ENCODE measurements at regions not wholly inside any gene's neighbourhood (a gene's known extent, or its start where the extent isn't known, plus 50 kb on each side); places are given as distances from the start of the nearest gene placed in this dataset.

- no peak for DNase-seq (ENCODE audit: low spot score)
These were observed 229.0 kb downstream of the KLF5 start for GRCh38 chr13:73287831-73288230.

GRCh38 chr13:73286942-73287620, 228.3 kb downstream of the KLF5 start:
- DNase-seq (ENCODE audit: low spot score), result no peak

- DNase-seq (ENCODE audit: low spot score), result no peak
These were observed 227.4 kb downstream of the KLF5 start for GRCh38 chr13:73286177-73286576.

- DNase-seq (ENCODE audit: low spot score), result no peak
These were observed 225.5 kb downstream of the KLF5 start for GRCh38 chr13:73284081-73284874.

- DNase-seq (ENCODE audit: low spot score), result no peak
These were observed 224.8 kb downstream of the KLF5 start for GRCh38 chr13:73283636-73284035.

- DNase-seq (ENCODE audit: low spot score), result no peak
These were observed 222.9 kb downstream of the KLF5 start for GRCh38 chr13:73281746-73282145.

GRCh38 chr13:73278186-73278585, 219.4 kb downstream of the KLF5 start:
- DNase-seq (ENCODE audit: low spot score), result no peak

GRCh38 chr13:73275163-73275562, 216.4 kb downstream of the KLF5 start:
- DNase-seq (ENCODE audit: low spot score), result no peak

GRCh38 chr13:73274147-73274546, 215.3 kb downstream of the KLF5 start:
- DNase-seq (ENCODE audit: low spot score), result no peak

GRCh38 chr13:73273745-73274144, 214.9 kb downstream of the KLF5 start:
- DNase-seq (ENCODE audit: low spot score), result peak; percentile 64

GRCh38 chr13:73273276-73273675, 214.5 kb downstream of the KLF5 start:
- no peak for DNase-seq (ENCODE audit: low spot score)

- no peak for DNase-seq (ENCODE audit: low spot score)
These were observed 214.0 kb downstream of the KLF5 start for GRCh38 chr13:73272831-73273230.

GRCh38 chr13:73268306-73268705, 209.5 kb downstream of the KLF5 start:
- DNase-seq (ENCODE audit: low spot score), result peak; percentile 22

GRCh38 chr13:73266640-73267180, 207.9 kb downstream of the KLF5 start:
- DNase-seq (ENCODE audit: low spot score), result no peak

GRCh38 chr13:73262862-73263627, 204.2 kb downstream of the KLF5 start:
- no peak for DNase-seq (ENCODE audit: low spot score)

- no peak for DNase-seq (ENCODE audit: low spot score)
These were observed 203.0 kb downstream of the KLF5 start for GRCh38 chr13:73261739-73262216.

- DNase-seq (ENCODE audit: low spot score), result no peak
These were observed 200.5 kb downstream of the KLF5 start for GRCh38 chr13:73259061-73260017.

- no peak for DNase-seq (ENCODE audit: low spot score)
These were observed 199.6 kb downstream of the KLF5 start for GRCh38 chr13:73258406-73258805.

- DNase-seq (ENCODE audit: low spot score), result no peak
These were observed 196.0 kb downstream of the KLF5 start for GRCh38 chr13:73254827-73255226.

- DNase-seq (ENCODE audit: low spot score), result no peak
These were observed 192.9 kb downstream of the KLF5 start for GRCh38 chr13:73251626-73252265.

- DNase-seq (ENCODE audit: low spot score), result no peak
These were observed 191.3 kb downstream of the KLF5 start for GRCh38 chr13:73250061-73250460.

Measured in AG08396 (cell line).